ENCODE measurements at regions not wholly inside any gene's neighbourhood (a gene's known extent, or its start where the extent isn't known, plus 50 kb on each side); places are given as distances from the start of the nearest gene placed in this dataset.

DNA sequence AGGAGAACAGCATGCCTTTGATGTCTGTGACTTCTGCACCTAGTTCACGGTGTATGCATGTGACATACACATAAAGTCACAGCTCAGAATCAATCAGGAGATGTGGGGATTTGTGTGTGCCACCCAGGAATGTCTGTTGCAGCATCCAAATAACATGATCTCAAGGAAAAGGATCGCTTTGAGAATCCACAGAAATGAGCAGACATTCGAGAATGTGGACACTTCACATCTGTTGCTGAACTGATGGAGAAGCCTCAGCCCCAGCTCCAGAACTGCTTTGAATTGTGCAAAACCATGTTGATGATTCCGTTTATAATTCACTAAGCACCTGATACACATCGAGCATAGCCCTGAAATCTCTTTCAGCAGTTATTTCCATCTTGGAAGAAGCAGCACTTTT, 208.6 kb downstream of the CMPK2 start:
- no peak for DNase-seq (ENCODE audit: low read depth)
- TF ChIP-seq, protein P1, sequence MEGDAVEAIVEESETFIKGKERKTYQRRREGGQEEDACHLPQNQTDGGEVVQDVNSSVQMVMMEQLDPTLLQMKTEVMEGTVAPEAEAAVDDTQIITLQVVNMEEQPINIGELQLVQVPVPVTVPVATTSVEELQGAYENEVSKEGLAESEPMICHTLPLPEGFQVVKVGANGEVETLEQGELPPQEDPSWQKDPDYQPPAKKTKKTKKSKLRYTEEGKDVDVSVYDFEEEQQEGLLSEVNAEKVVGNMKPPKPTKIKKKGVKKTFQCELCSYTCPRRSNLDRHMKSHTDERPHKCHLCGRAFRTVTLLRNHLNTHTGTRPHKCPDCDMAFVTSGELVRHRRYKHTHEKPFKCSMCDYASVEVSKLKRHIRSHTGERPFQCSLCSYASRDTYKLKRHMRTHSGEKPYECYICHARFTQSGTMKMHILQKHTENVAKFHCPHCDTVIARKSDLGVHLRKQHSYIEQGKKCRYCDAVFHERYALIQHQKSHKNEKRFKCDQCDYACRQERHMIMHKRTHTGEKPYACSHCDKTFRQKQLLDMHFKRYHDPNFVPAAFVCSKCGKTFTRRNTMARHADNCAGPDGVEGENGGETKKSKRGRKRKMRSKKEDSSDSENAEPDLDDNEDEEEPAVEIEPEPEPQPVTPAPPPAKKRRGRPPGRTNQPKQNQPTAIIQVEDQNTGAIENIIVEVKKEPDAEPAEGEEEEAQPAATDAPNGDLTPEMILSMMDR (IDR thresholded peaks at IDR 0.05; ENCODE audit: control insufficient read depth, extremely low read depth, insufficient read depth), result no peak
- no peak overlapping the region for H3K4me3 ChIP-seq (ENCODE audit: low read depth, low read length)

DNA sequence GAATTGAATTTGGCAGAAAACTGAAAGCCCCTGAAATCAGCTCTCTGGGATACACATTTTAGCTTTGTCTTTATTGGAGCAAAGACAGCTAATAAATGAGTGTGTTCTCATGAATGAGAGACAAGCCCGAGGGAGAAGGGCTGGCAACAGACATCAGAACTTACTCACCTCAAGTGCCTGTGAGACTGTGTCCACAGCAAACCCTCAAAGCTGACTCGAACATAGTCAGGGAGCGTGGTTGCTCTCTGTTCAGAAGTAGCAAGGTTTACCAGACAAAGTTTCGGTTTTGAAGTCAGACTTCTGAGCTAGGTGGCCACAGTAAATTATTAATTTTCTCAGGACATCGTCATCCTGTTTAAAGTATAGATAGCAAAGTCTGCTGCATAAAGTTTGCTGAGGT, 207.9 kb downstream of the CMPK2 start:
- H3K4me3 ChIP-seq (ENCODE audit: low read depth, low read length), result no peak overlapping the region
- TF ChIP-seq, protein P1 (IDR thresholded peaks at IDR 0.05; ENCODE audit: control insufficient read depth, extremely low read depth, insufficient read depth), result no peak
- DNase-seq (ENCODE audit: low read depth), result no peak

DNA sequence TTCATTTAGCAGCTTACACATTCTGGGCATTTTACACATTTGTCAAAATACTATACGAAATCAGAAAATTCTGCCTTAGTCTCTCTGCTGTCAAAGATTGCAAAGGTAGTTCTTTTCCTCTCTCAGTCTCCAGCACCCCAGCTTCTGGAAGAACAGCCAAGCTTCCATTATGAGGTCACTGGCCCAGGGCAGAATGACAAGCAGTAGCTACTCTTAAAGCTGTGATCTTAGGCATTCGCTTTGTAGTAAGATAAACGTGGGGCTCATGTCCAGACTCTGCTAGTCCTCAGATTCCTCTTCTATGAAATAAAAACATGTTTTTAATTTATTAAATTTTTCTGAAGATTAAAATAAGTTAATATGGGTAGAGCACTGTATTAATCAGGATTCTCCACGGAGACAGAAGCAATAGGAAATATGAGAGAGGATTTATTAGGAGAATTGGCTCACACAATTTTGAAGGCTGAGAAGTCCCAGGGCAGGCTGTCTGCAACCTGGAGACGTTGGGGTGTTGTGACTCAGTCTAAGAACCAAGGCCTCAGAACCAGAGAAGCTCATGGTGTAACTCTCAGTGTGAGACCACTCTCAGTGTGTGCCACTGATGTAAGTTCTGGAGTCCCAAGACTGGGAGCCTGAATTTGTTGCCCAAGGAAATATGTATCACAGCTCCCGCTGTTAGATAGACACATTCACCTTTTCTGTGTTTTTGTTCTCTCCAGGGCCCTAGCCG, 201.2 kb downstream of the CMPK2 start:
- DNase-seq (ENCODE audit: low read depth), result no peak
- H3K4me3 ChIP-seq (ENCODE audit: low read depth, low read length), result no peak overlapping the region
- TF ChIP-seq, protein P1 (IDR thresholded peaks at IDR 0.05; ENCODE audit: control insufficient read depth, extremely low read depth, insufficient read depth), result no peak

DNA sequence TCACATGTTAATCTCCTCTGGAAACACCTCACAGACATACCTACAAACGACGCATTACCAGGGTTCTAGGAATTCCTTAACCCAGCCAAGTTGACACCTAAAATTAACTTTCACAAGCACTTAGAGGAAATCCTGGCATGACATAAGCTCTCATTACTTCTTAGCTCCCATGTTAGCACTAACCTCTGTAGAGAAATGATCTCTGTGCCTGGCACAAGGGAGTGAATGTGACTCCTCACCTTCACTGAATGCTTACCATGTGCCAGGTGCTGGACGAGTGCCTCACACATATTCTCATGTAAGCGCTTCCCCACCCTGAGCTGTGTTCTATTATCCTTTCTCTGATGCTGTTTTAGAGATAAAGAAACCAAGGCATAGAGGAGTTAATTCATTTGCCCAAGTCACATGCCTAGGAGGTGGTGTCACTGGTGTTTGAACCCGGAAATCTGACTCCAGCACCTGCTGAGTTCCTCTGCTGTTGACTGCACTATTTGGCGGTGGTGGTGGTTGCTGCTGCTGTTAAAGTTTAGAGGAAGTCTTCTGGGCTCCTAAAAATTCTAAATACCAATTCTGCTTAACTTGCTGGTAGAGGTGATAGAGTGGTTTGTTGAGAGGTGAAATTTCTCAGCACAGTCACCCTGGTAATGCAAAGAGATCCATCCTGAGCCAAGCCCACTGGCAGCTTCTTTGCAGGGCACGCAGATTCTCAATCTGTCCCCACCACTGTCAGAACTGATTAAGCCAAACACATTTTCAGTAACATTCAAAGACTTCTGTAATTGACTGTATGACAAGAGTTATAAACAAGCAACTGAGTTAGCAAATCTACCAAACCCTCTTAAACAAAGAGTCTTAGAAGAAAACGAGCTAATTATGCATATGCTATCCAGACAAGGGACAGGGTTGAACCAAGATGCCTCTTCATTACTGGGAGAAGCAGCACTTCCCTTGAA, 200.3 kb downstream of the CMPK2 start:
- DNase-seq (ENCODE audit: low read depth), result no peak
- TF ChIP-seq, protein P1 (IDR thresholded peaks at IDR 0.05; ENCODE audit: control insufficient read depth, extremely low read depth, insufficient read depth), result no peak
- no peak overlapping the region for H3K4me3 ChIP-seq (ENCODE audit: low read depth, low read length)

DNA sequence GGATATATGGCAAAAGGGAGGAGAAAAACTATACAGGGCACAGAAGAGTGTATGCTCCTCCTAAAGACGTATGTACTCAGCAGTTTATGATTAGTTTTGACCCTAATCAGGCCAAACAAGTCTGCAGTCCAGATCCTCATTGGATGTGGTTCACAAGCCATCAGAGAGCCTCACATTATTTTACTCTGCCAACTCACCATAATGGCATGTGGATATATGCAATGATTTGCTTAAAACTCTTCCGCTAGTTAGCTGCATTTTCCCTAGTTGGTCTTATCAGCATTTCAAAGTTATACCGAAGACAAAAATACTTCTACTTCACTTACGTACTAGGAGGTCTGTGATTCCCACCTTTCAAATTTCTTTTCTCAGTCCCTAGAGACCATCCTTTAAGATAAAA, 198.4 kb downstream of the CMPK2 start:
- TF ChIP-seq, protein P1 (IDR thresholded peaks at IDR 0.05; ENCODE audit: control insufficient read depth, extremely low read depth, insufficient read depth), result no peak
- no peak overlapping the region for H3K4me3 ChIP-seq (ENCODE audit: low read depth, low read length)
- no peak for DNase-seq (ENCODE audit: low read depth)

DNA sequence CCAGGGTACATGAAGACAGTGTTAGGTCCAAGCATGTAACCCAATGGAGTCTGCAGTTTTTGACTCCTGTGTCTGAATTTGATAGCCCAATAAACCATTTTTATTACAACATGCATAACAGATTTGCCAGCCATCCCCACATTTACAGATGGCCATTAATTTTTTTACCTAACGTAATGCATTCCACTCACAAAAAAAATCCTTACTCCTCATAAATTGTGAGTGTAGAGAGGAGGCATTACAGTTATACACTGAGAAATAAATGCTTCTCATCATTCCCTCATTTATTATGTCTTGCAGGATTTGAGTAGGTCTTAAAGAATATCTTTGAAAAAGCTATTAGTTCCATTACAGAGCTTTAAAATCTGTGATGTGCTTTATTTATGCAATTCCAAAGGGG, 193.8 kb downstream of the CMPK2 start:
- TF ChIP-seq, protein P1 (IDR thresholded peaks at IDR 0.05; ENCODE audit: control insufficient read depth, extremely low read depth, insufficient read depth), result no peak
- DNase-seq (ENCODE audit: low read depth), result no peak
- no peak overlapping the region for H3K4me3 ChIP-seq (ENCODE audit: low read depth, low read length)
